DND-41 (cell line): ENCODE measurements at regions not wholly inside any gene's neighbourhood (a gene's known extent, or its start where the extent isn't known, plus 50 kb on each side); places are given as distances from the start of the nearest gene placed in this dataset.

ENCODE experiments used
- EZH2 ChIP-seq: IDR thresholded peaks from 3 replicates; pipeline ENCODE4 v1.6.1; 2012; ENCODE audit warnings: borderline replicate concordance, low read depth, mild to moderate bottlenecking, moderate library complexity, low read length, inconsistent platforms; ENCODE audit not compliant: severe bottlenecking
- TF ChIP-seq, protein P1 (sequence below): IDR thresholded peaks from 2 replicates; pipeline ENCODE4 v1.5.1; 2012; ENCODE audit warnings: borderline replicate concordance, low read length, moderate library complexity, mild to moderate bottlenecking; ENCODE audit not compliant: poor library complexity, severe bottlenecking; ENCODE audit errors: extremely low read depth

DNA sequence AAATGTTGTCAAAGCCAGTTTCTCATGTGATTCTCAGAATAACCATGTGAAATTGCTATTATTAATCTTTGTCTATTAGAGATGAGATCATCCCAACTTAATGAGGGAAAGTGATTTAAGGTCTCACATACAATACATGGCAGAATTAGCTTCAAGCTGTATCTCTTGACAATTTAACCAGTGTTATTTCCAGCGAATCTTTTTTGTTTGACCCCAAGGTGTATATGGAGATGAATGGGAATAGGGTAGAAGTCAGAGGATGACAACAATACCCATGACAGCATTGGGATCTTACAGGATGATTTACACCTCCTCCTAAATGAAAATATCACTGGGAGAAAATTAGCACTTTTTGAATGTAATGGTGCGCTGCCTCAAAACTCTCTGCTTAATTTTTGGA lies 290.8 kb upstream of the LUZP2 start:
- TF ChIP-seq, protein P1, sequence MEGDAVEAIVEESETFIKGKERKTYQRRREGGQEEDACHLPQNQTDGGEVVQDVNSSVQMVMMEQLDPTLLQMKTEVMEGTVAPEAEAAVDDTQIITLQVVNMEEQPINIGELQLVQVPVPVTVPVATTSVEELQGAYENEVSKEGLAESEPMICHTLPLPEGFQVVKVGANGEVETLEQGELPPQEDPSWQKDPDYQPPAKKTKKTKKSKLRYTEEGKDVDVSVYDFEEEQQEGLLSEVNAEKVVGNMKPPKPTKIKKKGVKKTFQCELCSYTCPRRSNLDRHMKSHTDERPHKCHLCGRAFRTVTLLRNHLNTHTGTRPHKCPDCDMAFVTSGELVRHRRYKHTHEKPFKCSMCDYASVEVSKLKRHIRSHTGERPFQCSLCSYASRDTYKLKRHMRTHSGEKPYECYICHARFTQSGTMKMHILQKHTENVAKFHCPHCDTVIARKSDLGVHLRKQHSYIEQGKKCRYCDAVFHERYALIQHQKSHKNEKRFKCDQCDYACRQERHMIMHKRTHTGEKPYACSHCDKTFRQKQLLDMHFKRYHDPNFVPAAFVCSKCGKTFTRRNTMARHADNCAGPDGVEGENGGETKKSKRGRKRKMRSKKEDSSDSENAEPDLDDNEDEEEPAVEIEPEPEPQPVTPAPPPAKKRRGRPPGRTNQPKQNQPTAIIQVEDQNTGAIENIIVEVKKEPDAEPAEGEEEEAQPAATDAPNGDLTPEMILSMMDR, result no peak
- TF ChIP-seq EZH2, result no peak
